T-helper 22 cell (primary cell): ENCODE measurements at regions not wholly inside any gene's neighbourhood (a gene's known extent, or its start where the extent isn't known, plus 50 kb on each side); places are given as distances from the start of the nearest gene placed in this dataset.

Source experiments
- DNase-seq: peaks from one replicate; pipeline ENCODE4 v3.0.0-alpha.2; 2020; ENCODE audit warnings: low read depth

DNA sequence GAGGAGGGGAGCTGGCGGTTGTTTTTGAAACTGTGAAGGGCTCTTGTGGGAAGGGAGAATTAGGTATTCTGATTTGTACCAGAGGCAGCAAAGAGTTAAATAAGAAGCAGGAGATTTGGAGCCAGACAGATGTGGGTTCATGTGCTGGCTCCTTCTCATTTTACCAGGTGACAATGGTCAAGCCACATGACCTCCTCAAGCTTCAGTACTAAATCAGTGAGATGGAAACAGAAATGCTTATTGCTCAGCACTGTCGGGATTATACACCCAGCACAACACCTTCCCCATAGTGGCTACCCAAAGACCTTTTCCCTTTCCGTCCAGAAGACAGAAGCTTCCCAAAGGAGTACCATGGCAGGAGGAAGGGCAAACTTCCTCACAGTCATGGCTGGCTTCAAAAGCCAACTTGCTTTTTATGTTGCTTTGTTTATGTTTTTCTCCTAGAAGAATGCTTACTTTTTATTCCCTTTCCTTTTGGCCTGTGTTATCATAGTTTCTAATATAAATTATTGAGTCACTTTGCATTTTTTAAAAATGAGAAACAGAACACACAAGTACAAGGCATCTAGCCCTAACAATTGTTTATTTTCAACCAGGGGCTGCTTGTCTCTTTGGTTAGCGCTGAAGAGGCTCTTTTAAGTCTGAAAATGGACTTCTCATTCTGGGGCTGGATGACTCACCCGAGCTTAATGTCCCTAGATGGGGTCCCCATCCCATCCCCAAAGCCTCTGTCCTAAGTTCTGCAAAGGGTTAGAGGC is 181.5 kb upstream of the ZBED5 start:
- DNase-seq: no peak

DNA sequence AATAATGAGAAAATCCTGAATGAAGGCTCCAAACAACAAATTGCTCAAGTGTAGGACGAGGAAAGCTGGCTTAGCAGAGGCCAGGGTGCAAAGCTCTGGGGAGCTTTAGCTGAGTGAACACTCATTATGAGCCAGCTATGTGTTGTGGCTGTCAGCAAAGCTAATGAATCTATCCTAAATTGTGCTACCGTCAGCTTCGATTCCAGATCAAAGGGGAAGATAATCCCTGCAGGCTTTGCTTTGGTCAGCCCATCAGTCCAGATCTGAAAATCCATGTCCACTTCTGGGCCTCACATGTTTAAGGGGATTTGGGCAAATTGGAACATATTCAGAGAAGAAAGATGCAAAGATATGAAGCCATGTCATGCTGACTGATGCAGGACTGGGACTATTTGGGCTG is 180.9 kb upstream of the ZBED5 start:
- no peak for DNase-seq

DNA sequence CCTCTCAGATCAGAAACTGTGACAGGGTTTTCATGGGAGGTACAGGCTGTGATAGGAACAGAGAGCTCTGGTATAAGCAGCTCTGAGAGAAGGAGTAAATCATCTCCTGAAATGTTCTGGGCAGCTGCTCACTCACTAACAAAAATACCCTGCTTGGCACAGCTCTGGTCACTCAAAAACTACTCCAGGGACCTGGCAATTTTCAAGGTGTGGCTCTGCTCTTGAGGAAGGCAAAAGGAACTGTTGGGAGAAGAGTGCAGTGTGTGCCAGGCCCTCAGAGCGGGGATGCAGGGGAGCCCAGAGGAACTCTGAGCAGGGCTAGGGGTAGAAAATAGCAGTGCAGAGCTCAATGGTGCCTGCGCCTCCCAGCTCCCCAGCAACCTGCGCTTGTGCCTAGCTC is 180.5 kb upstream of the ZBED5 start:
- DNase-seq: no peak

DNA sequence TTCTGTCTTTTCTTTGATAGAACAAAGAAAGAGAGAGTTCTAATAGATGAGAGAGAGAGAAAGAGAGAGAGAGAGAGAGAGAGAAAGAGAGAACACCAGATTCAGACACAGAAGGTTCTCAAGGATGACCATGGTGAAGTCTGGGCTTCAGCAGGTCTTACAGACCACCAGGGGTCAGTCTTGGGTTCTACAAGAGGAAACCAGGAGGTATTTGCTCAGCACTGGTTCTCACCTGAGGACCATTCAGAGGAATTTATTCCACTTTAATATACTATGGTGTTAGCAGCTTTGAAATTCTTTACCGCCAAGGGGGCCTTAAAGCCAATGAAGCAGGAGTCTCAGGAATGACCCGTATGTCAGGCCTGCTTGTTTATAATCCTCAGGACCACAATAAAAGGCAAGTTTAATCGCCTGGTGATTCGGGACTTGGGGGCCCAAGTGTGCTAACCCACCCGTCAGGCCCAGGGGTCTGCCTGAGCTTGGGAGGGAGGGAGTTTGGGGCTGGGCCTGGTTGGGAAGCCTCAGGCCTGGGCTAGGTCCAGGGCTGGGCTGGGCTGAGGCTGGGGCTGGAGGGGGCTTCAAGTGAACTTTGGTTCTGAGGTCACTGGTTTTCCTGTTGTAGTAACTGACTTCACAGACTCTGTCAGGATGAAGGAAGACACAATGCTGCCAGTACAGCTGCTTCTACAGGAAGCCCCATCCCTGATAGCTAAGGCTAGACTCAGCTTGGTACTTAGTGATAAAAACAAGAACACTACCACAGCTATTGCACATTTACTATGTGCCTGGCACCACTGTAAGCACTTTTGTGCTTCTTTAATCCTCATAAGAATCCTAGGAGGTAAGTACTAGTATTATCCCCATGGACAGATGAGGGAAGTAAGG is 179.2 kb upstream of the ZBED5 start:
- DNase-seq: no peak

DNA sequence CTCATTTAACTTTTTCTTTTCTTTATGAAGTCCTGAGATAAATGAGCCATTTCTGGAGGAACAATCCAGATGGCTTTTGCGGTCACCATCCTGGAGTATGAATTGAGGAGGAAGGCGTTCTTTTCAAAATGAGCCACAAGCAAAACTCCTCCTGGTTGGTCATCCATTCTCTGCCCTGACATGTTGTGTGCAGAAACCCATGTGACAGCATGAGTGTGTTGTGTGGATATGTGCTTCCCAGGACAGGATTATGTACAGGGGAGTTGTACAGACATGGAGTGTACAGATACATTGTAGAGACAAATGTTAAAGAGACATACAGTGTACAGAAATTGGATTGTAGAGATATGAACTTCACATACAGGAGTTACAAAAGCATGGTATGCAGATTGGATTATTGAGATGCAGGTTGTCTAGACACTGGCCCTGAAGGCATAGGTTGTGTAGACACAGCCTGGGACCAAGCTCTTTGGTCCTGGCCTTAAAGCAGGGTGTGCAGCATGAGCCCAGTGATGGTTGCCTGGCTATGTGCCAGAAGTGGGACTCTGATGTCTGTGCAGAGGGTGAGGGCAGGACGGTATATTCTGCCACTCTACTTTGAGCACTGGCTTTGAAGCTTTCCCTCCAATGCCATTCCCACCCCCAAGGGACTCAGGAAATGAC is 178.5 kb upstream of the ZBED5 start:
- no peak for DNase-seq

DNA sequence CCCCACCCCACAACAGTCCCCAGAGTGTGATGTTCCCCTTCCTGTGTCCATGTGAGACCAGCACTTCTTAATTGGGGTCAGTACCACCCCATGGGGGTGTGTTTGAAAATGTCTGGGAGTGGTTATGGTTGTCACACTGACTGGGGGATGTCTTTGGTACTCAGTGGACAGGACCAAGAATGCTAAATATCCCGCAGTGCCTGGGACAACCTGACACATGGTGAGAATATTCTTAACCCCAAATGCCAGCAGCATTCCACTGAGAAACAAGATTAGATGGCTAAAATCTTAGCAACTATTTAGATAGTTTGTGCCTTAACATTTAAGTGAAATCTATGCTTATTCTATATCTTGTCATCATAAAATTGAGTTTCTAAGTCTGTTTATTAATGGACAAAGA is 177.5 kb upstream of the ZBED5 start:
- no peak for DNase-seq

DNA sequence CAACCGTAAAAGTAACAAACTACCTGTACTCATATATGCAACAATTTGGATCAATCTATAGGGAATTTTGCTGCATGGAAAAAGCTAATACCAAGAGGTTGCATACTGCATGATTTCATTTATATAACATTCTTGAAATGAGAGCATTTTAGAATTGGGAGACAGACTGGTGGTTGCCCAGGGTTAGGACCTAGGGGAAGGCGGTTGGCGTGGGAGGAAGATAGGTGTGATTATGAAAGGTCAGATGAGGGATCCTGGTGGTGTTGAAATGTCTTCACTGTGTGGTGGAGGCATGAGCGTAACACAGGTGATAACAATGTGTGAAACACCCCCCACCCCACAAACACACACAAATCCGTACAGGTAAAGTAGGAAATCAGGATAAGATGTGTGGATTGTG is 176.6 kb upstream of the ZBED5 start:
- no peak for DNase-seq

DNA sequence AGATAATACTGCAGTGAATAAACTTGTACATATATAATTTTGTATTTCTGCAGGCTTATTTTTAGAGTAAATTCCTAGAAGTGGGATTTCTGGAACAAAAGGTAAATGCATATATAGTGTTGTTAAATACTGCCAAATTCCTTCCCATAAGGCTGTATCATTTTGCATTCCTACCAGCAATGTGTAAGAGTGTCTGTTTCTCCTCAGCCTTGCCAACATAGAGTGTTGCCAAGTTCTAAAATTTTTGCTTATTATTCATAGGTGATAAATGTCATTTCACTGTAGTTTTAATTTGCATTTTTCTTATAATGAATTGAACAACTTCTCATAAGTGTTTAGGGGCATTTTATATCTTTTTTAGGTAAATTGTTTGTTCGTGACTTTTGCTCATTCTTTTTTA is 174.2 kb upstream of the ZBED5 start:
- DNase-seq: no peak

DNA sequence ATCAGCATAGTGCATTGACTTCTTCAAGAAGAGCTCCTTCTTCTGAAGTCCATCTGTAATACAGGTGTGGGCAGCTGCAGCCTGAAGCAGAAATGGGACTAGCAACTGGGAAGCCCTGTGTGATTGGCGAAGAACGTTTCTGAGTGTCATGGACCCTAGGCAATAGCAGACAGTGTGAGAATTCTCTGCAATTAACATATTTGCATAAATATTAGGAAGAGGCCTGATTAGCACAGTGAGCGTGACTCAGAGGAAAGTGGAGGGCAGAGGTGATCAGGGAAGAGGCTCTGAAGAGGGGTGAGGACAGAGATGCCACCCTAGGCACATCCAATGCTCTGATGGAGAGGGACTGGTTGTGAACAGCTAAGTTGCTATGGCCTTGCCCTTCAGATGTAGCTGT is 171.2 kb upstream of the ZBED5 start:
- DNase-seq: no peak

DNA sequence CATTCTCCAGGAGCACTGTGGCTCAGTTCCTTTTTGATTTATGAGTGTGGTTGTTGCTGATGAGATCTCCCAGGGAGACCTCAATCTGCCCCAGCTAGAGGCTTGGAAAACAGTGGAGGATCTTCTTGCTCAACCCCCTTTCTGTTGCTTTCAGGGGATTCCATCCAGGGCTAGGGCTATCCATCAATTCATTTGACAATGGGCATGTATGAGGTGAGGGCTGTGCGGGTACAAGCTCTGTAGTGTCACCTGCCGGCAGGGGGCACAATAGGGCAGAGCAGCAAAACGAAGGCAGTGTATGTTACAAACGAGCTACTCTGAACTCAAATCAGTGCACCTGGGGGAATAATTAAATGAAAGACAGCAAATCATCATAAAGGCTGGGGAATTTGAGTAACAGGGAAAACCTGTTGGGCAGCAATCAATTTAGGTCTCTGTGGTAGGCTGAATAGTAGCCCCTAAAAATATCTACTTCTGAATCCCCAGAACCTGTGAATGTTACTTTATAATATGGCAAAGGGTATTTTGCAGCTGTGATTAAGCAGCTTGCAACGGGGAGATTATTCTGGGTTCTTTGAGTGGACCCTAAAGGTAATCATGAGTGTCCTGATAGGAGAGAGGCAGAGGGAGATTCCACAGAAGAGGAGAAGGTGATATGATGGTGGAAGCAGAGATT is 170.3 kb upstream of the ZBED5 start:
- peak; percentile 36 for DNase-seq

DNA sequence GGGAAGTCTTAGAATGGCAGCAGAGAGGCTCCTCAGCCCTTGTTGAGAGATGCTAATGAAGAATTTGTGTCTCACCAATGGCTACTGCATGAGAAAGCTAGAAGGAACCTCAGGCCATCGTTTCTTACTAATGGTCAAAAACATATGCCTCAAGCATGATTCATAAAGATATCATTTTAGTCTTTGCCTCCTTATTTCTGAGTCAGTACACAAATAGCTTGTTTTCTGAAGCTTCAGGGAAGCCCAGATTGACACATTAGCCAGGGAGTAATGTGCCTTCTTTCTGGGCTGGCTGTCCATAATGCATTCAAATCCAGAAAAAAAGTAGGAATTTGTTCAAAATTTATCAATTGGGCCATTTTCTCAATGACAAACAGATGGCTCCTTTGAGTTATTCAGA is 169.4 kb upstream of the ZBED5 start:
- DNase-seq: no peak

DNA sequence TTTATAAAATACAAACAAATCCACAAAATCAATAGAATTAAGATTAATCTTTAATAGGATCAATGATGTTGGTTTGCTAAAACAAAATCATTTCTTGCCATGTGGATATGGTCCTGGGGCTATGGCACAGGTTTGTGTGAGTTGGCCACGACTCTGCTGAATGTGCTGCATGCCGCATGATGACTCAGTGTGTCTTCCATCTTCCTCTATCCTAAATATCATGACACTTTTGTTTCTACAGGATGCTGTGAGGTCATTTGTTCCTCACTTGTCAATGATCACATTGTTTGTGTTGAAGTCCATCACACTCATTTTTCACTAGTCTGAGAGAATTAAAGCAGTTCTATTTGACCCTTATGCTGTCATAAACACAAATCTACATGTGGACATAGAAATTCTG is 167.2 kb upstream of the ZBED5 start:
- DNase-seq: no peak

DNA sequence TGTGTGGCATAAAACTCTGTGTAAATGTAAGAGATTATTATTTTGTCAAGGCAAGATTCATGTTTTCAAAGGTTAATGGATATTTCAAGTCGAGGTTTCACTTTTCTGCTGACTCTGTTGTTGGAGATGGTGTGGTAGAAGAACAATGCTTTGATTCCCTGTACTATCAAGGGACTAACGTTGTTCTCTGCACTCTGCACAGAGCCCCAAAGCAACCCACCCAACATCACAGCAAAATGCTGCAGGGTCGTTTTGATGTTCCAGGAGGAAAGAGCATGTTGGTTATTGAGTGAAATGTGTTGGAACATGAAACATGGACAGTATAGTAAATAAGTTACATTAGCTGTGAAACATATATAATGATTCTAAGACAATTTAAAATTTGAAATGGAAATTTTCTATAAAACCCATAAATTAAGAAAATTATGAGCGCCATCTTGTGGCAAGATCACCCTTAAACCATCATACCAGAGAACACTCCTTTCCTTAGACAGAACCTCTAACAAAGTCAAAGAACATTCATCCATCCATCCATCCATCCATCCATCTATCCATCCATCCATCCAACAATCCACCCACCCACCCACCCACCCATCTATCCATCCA is 164.4 kb upstream of the ZBED5 start:
- DNase-seq: no peak

DNA sequence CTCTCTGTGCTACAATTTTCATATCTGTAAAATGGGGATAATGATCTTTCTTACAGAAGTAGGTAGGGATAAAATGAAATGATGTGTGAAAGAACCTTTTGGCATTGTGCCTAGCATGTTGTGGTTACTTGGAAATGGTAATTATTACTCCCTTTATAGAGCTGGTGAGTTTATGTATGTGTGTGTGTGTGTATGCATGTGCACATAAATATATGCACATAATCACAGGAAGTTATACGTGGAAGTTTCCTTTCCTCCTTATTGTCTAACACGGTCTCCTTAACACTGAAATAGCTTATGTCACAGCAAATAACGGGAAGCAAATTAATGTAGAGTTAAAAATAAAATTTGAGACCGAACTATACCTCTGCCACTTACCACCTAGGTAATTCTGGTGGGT is 163.7 kb upstream of the ZBED5 start:
- DNase-seq: no peak

DNA sequence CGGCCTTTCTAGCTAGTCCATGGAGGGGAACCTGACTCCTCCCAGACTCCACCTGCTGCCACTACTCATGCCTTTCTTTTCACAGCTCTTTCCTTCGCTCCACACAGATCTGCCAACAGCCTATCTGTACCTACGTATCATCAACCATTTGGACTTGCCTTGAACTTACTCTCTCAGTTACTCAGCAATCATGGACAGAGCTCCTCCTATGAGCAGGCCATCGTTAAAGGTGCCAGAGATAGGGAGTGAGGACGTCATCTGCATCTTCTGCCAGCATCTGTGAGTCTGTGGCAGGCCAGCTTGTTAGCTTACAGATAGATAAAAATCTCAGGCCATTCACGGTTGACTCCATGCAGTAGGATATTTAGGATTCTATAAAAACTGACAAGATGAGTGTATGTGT is 162.9 kb upstream of the ZBED5 start:
- no peak for DNase-seq

DNA sequence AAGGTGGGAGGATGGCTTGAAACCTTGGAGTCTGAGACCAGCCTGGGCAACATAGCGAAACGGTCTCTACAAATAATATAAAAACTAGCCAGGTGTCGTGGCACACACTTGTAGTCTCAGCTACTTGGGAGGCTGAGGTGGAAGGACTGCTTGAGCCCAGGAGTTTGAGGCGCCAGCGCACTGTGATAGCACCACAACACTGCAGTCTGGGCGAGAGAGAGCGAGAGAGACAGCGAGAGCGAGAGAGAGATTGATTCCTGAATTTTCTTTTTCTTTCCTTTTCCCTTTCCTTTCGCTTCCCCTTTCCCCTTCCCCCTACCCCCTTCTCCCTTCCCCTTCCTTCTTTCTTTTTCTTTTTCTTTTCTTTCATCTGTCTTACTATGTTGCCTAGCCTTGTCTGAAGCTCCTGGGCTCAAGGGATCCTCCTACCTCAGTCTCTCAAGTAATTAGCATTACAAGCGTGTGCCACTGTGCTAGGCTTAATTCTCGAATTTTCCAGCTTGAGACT is 162.4 kb upstream of the ZBED5 start:
- DNase-seq: no peak

DNA sequence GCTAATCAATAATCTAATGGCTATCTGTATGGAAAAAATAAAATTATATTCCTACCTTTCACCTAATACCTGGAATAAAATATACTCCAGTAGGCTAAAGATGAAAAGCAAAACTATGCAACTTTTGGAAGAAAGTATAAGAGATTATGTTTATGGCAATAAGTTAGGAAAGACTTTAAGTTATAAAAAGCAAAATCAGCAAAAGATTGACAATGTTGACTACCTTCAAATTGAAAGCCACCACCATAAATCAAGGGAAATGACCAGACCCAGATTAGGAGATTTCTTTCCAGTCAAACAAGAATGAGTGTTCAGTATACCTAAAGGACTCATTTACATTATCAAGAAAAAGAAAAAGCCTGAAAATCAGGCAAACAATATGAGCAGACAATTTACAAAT is 159.1 kb upstream of the ZBED5 start:
- no peak for DNase-seq

DNA sequence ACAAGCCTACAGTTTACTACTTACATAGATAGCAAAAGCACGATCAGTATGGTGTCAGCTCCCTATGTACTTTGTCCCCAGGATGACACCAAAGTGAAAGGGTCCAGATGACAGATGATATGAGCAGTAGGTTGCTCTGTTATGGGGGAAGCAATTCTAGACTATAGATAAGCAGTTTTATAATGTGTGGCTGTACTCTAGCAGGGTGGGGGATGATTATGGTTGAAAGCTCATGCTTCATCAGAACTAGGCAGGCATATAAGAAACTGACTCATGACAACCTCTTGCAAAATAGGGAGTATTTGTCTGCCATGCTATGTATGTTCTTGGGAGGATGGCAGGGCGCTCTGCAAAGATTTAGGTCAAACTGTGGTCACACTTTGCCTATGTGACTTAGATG is 158.2 kb upstream of the ZBED5 start:
- DNase-seq: no peak

DNA sequence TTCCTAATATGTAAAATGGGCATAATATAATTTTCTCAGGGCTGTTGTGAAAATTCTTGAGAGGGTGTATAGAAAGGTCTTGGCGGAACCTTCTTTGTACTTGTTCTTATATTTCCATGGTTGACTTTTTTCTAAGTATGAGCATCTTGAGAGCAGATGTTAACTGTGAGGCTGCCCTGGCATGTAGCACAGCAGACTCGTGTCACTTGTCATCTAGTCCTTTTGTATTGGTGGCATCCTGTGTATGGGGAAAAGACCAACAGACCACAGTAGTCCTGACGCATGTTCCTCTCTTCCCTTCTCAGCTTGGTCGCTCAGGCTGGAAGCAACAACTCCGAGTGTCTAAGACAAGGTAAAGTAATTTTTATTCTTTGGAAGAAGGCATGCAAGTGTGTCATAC is 153.8 kb upstream of the ZBED5 start:
- no peak for DNase-seq

DNA sequence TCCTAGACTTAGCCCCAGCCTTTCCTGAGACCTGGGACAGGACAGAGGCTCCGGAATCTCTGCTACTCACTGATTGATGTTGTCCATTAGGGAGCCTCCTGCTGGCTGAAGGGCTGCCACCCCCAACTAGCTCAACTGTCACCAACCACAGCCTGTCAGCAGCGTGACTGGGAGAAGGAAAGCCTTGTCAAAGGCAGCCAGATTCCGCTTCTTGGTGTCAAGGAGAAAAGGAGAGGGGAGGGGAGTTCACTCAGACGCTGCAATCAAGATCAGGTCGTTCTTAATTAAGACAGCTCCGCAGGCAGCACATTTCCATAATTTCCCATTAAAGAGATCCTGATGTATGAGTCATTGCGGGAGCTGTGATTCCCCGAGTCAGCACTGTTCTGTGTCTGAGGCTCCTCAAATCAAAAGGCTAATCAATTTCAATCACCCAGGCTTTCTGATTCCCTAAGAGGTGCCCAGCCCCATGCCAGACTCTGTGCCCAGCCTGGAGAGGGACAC is 152.8 kb upstream of the ZBED5 start:
- DNase-seq: no peak

DNA sequence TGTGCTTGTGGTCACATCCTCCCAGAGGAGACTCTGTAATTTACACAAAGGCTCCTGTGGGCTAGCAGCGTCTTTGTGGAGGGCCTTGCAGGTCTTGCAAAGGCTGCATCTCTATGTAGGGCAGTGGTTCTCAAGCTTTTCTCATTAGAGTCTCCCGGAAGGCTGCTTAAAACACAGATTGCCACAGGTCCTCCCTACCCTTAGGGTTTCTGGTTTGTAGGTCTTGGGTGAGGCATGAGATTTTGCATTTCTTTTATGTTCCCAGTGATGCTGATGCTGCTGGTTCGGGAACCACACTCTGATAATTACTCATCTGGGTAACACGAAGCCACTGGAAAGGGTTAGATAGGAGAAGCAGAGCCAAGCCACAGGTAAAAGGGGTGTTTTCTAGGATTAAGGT is 151.3 kb upstream of the ZBED5 start:
- no peak for DNase-seq

DNA sequence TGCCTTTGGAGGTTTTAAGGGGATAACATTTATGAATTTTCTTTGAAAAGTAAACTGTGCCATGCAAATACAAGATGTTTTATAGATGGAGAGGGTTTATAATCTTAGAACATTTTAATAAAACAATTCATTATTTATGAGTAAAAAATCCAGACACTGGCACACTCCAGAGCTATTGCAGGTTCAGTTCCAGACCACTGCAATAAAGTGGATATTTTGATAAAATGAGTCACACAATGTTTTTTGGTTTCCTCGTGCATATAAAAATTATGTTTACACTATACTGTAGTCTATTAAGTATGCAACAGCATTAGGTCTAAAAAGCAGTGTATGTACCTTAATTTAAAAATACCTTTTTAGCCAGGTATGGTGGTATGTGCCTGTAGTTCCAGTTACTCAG is 146.2 kb upstream of the ZBED5 start:
- DNase-seq: no peak
